GM12878 (cell line): ENCODE measurements at regions not wholly inside any gene's neighbourhood (a gene's known extent, or its start where the extent isn't known, plus 50 kb on each side); places are given as distances from the start of the nearest gene placed in this dataset.

ENCODE experiments used
- ATAC-seq: fragments of 200-7000 bp; cut with Tn5 transposase; 3 replicates; pipeline ENCODE4 v1.9.1; 2020; ENCODE audit warnings: mild to moderate bottlenecking, moderate library complexity
- BruUV-seq: library from RNA; stranded (reverse); fragments of 400-500 nt; replicated peaks from 2 replicates; lab custom pipeline; 2021; lab: Mats Ljungman, UMichigan
- CTCF ChIA-PET: fragments of 300-600 bp; sonication (Branson Sonifier 250); formaldehyde crosslinking; extraction: SDS; loops from one replicate; lab custom pipeline; 2021; ENCODE audit warnings: inconsistent platforms; lab: Yijun Ruan, JAX
- POLR2A ChIA-PET: fragments of 350-600 bp; formaldehyde crosslinking; extraction: SDS; loops from one replicate; lab custom pipeline; 2021; ENCODE audit warnings: inconsistent platforms; lab: Charles Lee
- RAD21 ChIA-PET: fragments of 300-600 bp; sonication (Branson Sonifier 250); formaldehyde crosslinking; loops from one replicate; lab custom pipeline; 2023; ENCODE audit warnings: antibody characterized with exemption; ENCODE audit not compliant: unreplicated experiment; lab: Charles Lee
- SMC1A ChIA-PET: fragments of 300-600 bp; sonication (Branson Sonifier 250); formaldehyde crosslinking; loops from one replicate; lab custom pipeline; 2023; ENCODE audit not compliant: unreplicated experiment, uncharacterized antibody; lab: Charles Lee
- DNase-seq: peaks from one replicate; pipeline ENCODE4 v3.0.0-alpha.2; 2011; ENCODE audit warnings: low read depth, low spot score
- FAIRE-seq: peaks from 3 replicates; lab custom pipeline; 2011; peaks lifted over from hg19 to GRCh38; lab: Jason Lieb, UNC
- H2AFZ ChIP-seq: 2 replicates; pipeline ENCODE4 v1.6.0; 2011; ENCODE audit warnings: low read depth, low read length, control low read depth; ENCODE audit not compliant: control insufficient read depth
- H3K27ac ChIP-seq: 2 replicates; pipeline ENCODE4 v1.5.1; 2011; ENCODE audit warnings: control low read depth; ENCODE audit not compliant: control insufficient read depth, insufficient read depth
- H3K27me3 ChIP-seq, 2 experiments: replicated peaks in 1 of 2; 2 replicates each; pipeline versions ENCODE4 v1.6.0 to v1.6.1; 2011; ENCODE audit warnings: low read length in 1 of 2; ENCODE audit not compliant: control insufficient read depth in 2 of 2, insufficient read depth in 2 of 2
- H3K36me3 ChIP-seq, 2 experiments: 2 replicates each; pipeline ENCODE4 v1.5.1; 2011; ENCODE audit warnings: low read length in 1 of 2; ENCODE audit not compliant: control insufficient read depth in 2 of 2, insufficient read depth in 2 of 2
- H3K4me1 ChIP-seq: 2 replicates; pipeline ENCODE4 v1.6.1; 2011; ENCODE audit warnings: mild to moderate bottlenecking, low read length, moderate library complexity, mixed read lengths; ENCODE audit not compliant: control insufficient read depth, insufficient read depth
- H3K4me2 ChIP-seq: 2 replicates; pipeline ENCODE4 v1.6.0; 2011; ENCODE audit warnings: control low read depth; ENCODE audit not compliant: control insufficient read depth, insufficient read depth
- H3K4me3 ChIP-seq: fragments of 200-600 bp; sonication (generic); 2 replicates; pipeline ENCODE4 v1.5.1; 2016
- H3K79me2 ChIP-seq: 2 replicates; pipeline ENCODE4 v1.6.0; 2011; ENCODE audit warnings: low read length; ENCODE audit not compliant: control insufficient read depth, insufficient read depth
- H3K9ac ChIP-seq: 2 replicates; pipeline ENCODE4 v1.8.0; 2011; ENCODE audit warnings: low read length, control low read depth, mixed read lengths; ENCODE audit not compliant: control insufficient read depth, insufficient read depth
- H3K9me3 ChIP-seq: replicated peaks from 3 replicates; pipeline ENCODE4 v1.5.1; 2011; ENCODE audit warnings: mild to moderate bottlenecking, low read length; ENCODE audit not compliant: control insufficient read depth, insufficient read depth
- H4K20me1 ChIP-seq: 2 replicates; pipeline ENCODE4 v1.6.0; 2011; ENCODE audit not compliant: control insufficient read depth, insufficient read depth
- MAX ChIP-seq: IDR thresholded peaks from 2 replicates; pipeline ENCODE4 v1.6.1; 2012; ENCODE audit warnings: low read depth, low read length, improper control_type of control experiment
- MXI1 ChIP-seq: fragments of 150-350 bp; IDR thresholded peaks from 2 replicates; pipeline ENCODE4 v1.6.1; 2011; ENCODE audit warnings: low read depth, mild to moderate bottlenecking, inconsistent platforms, low read length, improper control_type of control experiment
- ZBTB33 ChIP-seq: fragments of 450-650 bp; IDR thresholded peaks from 2 replicates; pipeline ENCODE4 v1.6.1; 2017; ENCODE audit warnings: mild to moderate bottlenecking
- ZNF207 ChIP-seq: fragments of 450-650 bp; IDR thresholded peaks from 2 replicates; pipeline ENCODE4 v1.6.1; 2014; ENCODE audit warnings: antibody characterized with exemption, mild to moderate bottlenecking, borderline replicate concordance
- ZNF687 ChIP-seq: fragments of 450-650 bp; IDR thresholded peaks from 2 replicates; pipeline ENCODE4 v1.6.1; 2017; ENCODE audit warnings: mild to moderate bottlenecking, moderate library complexity
- WGBS: methylation state at CpG from one replicate; pipeline ENCODE4 v1.1.6; 2016; ENCODE audit warnings: low lambda C conversion rate; ENCODE audit not compliant: insufficient replicate concordance, insufficient coverage; ENCODE audit errors: missing lambda C conversion rate; 5-methylcytosine and 5-hydroxymethylcytosine counted together
- in situ Hi-C: fragments of 300-500 bp; cut with MboI; formaldehyde crosslinking; loops from 9 replicates; pipeline ENCODE4 v1.14.3; 2018; ENCODE audit warnings: mixed read lengths
- intact Hi-C: fragments of 100-400 bp; cut with micrococcal nuclease; formaldehyde crosslinking; loops from one replicate; pipeline ENCODE4 v1.14.2; 2022; ENCODE audit not compliant: unreplicated experiment

GRCh38 chr2:12363138-12363537, 353.6 kb upstream of the TRIB2 start:
- no peaks in the 10 kb centered on the region for H3K36me3 ChIP-seq
- H3K4me3 ChIP-seq = no peak overlapping the region
- ChIA-PET POLR2A (interaction anchor here (0.6 kb wide), 1 partner anchor 758 kb away, joined by 6 read pairs; no protein-coding TSS in a partner anchor), SMC1A (interaction anchor here (0.7 kb wide), 1 partner anchor 34 kb away, joined by 3 read pairs; no protein-coding TSS in a partner anchor), RAD21 (no interaction called here), CTCF (interaction anchor here (1.0 kb wide), 1 partner anchor 13 kb away, joined by 3 read pairs; no protein-coding TSS in a partner anchor)
- H3K4me2 ChIP-seq = no peak overlapping the region
- H3K4me1 ChIP-seq = no peaks in the 10 kb centered on the region
- no peaks in the 10 kb centered on the region for H3K79me2 ChIP-seq
- in situ Hi-C loops (no loop called here), intact Hi-C loops (loop anchor here (2.0 kb wide), 1 partner anchor 16 kb away; no protein-coding TSS in a partner anchor)
- no peak for FAIRE-seq
- H3K9ac ChIP-seq = no peak overlapping the region
- H4K20me1 ChIP-seq = no peaks in the 10 kb centered on the region
- TF ChIP-seq ZNF687 (no peak), ZNF207 (no peak), ZBTB33 (no peak), MAX (no peak), MXI1 (no peak)
- H3K27me3 ChIP-seq = no peaks in the 10 kb centered on the region
- 80% methylated on average over 3 of the region's 3 CpGs for WGBS
- no peak overlapping the region for H3K27ac ChIP-seq
- no peak for ATAC-seq
- no TSS peak for BruUV-seq
- H3K9me3 ChIP-seq = no peaks in the 10 kb centered on the region
- no peak overlapping the region for H2AFZ ChIP-seq
- no peak for DNase-seq
